PFSK-1 (cell line): ENCODE measurements at regions not wholly inside any gene's neighbourhood (a gene's known extent, or its start where the extent isn't known, plus 50 kb on each side); places are given as distances from the start of the nearest gene placed in this dataset.

Experiments used
- FOXP2 ChIP-seq: optimal IDR thresholded peaks from 2 replicates; pipeline ENCODE3; 2011; ENCODE audit warnings: borderline replicate concordance, control low read depth, inconsistent platforms; ENCODE audit not compliant: insufficient read depth; ENCODE audit errors: extremely low read length, extremely low read depth
- POLR2AphosphoS5 ChIP-seq: IDR thresholded peaks from 2 replicates; pipeline ENCODE4 v1.6.1; 2012; ENCODE audit warnings: low read depth, mild to moderate bottlenecking, control low read depth, low read length, moderate library complexity
- SIN3A ChIP-seq: IDR thresholded peaks from 2 replicates; pipeline ENCODE4 v1.6.1; 2012; ENCODE audit warnings: mild to moderate bottlenecking, low read length, moderate library complexity, borderline replicate concordance; ENCODE audit not compliant: insufficient read depth
- TAF1 ChIP-seq: IDR thresholded peaks from 2 replicates; pipeline ENCODE4 v1.6.1; 2012; ENCODE audit warnings: low read length, control low read depth, borderline replicate concordance; ENCODE audit not compliant: insufficient read depth
- TF ChIP-seq, protein P1 (sequence below), 2 experiments: IDR thresholded peaks; 2 replicates each; pipeline versions ENCODE4 v1.6.1 to v1.8.0; 2011 to 2012; ENCODE audit warnings: low read depth in 2 of 2, low read length in 2 of 2, control low read depth in 1 of 2, inconsistent platforms in 1 of 2, mild to moderate bottlenecking in 1 of 2, moderate library complexity in 1 of 2; ENCODE audit not compliant: insufficient read depth in 1 of 2

- TF ChIP-seq POLR2AphosphoS5 (no peak), SIN3A (no peak), TAF1 (no peak), FOXP2 (no peak)
- TF ChIP-seq, protein P1, sequence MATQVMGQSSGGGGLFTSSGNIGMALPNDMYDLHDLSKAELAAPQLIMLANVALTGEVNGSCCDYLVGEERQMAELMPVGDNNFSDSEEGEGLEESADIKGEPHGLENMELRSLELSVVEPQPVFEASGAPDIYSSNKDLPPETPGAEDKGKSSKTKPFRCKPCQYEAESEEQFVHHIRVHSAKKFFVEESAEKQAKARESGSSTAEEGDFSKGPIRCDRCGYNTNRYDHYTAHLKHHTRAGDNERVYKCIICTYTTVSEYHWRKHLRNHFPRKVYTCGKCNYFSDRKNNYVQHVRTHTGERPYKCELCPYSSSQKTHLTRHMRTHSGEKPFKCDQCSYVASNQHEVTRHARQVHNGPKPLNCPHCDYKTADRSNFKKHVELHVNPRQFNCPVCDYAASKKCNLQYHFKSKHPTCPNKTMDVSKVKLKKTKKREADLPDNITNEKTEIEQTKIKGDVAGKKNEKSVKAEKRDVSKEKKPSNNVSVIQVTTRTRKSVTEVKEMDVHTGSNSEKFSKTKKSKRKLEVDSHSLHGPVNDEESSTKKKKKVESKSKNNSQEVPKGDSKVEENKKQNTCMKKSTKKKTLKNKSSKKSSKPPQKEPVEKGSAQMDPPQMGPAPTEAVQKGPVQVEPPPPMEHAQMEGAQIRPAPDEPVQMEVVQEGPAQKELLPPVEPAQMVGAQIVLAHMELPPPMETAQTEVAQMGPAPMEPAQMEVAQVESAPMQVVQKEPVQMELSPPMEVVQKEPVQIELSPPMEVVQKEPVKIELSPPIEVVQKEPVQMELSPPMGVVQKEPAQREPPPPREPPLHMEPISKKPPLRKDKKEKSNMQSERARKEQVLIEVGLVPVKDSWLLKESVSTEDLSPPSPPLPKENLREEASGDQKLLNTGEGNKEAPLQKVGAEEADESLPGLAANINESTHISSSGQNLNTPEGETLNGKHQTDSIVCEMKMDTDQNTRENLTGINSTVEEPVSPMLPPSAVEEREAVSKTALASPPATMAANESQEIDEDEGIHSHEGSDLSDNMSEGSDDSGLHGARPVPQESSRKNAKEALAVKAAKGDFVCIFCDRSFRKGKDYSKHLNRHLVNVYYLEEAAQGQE (IDR thresholded peaks at IDR 0.05; ENCODE audit: insufficient read depth in 1 of 2, low read depth in 2 of 2, low read length in 2 of 2) = no peak
These were observed 649.8 kb downstream of the CETN3 start for GRCh38 chr5:89759802-89760201.
